ENCODE measurements at regions not wholly inside any gene's neighbourhood (a gene's known extent, or its start where the extent isn't known, plus 50 kb on each side); places are given as distances from the start of the nearest gene placed in this dataset.

- TF ChIP-seq CTCF (IDR thresholded peaks at IDR 0.05) (no peak), POLR2A (IDR thresholded peaks at IDR 0.05) (no peak)
Measured at GRCh38 chr6:87900160-87900698, 147.4 kb upstream of the SPACA1 start.

All from body of pancreas (tissue), 4 donors.